SK-N-MC (cell line): ENCODE measurements at regions not wholly inside any gene's neighbourhood (a gene's known extent, or its start where the extent isn't known, plus 50 kb on each side); places are given as distances from the start of the nearest gene placed in this dataset.

Experiments
- EZH2 ChIP-seq: fragments of 200-600 bp; sonication (generic); IDR thresholded peaks from one replicate; pipeline ENCODE4 v1.6.1; 2017; ENCODE audit warnings: antibody characterized with exemption
- POLR2AphosphoS5 ChIP-seq: IDR thresholded peaks from 2 replicates; pipeline ENCODE4 v1.6.1; 2012; ENCODE audit warnings: mild to moderate bottlenecking, low read depth, low read length, borderline replicate concordance

DNA sequence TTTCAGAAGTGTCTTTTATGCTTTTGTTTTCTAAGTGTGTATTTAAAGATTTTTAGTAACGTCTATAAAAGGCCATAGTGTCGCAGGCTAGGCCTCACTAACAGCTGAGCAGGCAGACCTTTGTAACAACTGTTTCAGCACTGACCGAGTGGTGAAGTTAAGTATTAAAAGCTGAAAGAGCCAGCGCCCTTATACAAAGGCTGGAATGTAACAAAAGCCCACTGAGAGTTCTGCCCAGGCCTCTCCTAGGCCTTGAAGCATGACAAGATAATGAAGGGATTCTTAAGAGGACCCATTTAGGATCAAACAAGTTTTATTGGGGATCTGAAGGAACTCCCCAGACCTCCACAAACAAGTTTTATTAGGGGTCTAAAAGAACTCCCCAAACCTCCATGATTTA, 722.5 kb upstream of the PRKX start:
- no peak for TF ChIP-seq EZH2
- no peak for TF ChIP-seq POLR2AphosphoS5
